GM21447 (cell line): ENCODE measurements at regions not wholly inside any gene's neighbourhood (a gene's known extent, or its start where the extent isn't known, plus 50 kb on each side); places are given as distances from the start of the nearest gene placed in this dataset.

Experiments
- ATAC-seq: cut with Tn5 transposase; IDR thresholded peaks from one replicate; pipeline ENCODE4 v1.9.1; 2021; ENCODE audit not compliant: unreplicated experiment

DNA sequence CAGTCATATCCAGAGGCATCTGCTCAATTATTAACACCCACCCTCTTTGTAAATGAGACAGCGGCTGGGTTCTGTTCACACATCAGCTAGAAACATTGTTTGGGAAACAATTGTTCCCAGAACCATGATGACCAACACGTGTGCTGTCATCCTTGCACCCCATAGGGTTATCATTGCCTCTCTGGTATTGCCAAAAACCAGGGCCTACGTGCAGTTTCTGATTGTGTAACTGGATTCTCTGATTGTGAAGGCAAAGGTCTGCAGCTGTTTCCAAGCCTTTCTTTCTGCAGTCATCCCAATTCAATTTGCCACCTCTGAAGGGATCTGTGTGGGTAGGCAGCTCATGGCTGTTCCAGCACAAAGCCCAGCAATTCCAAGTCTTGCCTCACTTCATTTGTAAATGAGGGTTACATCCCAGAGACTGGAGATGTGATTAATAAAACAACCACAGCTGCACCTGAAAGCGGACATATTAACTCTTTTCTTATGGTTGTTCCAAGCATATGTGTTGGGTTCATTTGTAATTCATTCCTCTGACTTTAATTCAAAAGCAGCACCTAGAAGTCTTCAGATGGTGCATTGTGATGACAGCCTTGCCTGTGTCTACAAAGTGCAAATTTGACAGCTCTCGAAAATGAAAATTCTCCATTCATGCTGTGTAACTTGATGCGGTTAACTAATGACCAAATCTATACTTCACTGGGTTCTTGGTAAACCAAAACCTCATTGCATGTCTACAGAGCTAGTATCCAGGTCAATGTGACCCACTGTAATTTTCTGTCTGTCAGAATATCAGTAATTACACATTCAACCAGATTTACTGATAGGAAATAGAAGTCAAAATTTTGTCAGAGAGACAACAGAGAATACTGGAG, 66.6 kb downstream of the YIPF5 start:
- no peak for ATAC-seq

GRCh38 chr5:144105371-144105770, 65.1 kb downstream of the YIPF5 start:
- no peak for ATAC-seq

GRCh38 chr5:144108131-144108530, 62.3 kb downstream of the YIPF5 start:
- ATAC-seq = no peak
